ENCODE measurements at regions not wholly inside any gene's neighbourhood (a gene's known extent, or its start where the extent isn't known, plus 50 kb on each side); places are given as distances from the start of the nearest gene placed in this dataset.

DNA sequence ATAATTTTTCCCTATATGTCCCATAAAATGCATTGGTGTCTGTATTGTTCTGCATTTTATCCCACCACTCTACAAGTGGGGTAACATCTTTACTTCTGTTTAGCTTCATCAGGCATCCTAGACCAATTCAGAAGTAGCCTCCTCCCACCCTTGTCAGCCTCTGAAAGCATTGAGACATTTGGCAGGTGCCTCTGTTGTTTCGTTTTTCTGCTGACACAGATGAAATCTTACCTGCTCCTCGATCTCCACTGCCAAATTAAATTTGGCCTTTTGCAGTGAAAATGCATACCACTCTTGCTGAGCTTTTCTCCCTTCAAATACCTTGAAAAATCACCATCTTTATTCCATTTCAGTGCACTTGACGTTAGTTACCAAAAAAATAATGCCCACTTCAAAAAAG, 83.5 kb upstream of the STARD13 start:
- TF ChIP-seq EZH2 (optimal IDR thresholded peaks at IDR 0.05; ENCODE audit: low read depth, low read length), result no peak
- TF ChIP-seq, protein P1, sequence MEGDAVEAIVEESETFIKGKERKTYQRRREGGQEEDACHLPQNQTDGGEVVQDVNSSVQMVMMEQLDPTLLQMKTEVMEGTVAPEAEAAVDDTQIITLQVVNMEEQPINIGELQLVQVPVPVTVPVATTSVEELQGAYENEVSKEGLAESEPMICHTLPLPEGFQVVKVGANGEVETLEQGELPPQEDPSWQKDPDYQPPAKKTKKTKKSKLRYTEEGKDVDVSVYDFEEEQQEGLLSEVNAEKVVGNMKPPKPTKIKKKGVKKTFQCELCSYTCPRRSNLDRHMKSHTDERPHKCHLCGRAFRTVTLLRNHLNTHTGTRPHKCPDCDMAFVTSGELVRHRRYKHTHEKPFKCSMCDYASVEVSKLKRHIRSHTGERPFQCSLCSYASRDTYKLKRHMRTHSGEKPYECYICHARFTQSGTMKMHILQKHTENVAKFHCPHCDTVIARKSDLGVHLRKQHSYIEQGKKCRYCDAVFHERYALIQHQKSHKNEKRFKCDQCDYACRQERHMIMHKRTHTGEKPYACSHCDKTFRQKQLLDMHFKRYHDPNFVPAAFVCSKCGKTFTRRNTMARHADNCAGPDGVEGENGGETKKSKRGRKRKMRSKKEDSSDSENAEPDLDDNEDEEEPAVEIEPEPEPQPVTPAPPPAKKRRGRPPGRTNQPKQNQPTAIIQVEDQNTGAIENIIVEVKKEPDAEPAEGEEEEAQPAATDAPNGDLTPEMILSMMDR (IDR thresholded peaks at IDR 0.05; ENCODE audit: low read length), result no peak
- no peak for TF ChIP-seq EZH2phosphoT487 (IDR thresholded peaks at IDR 0.05; ENCODE audit: low read length)
